IMR-90 (cell line): ENCODE measurements at regions not wholly inside any gene's neighbourhood (a gene's known extent, or its start where the extent isn't known, plus 50 kb on each side); places are given as distances from the start of the nearest gene placed in this dataset.

Experiments used
- ATAC-seq: fragments of 200-7000 bp; cut with Tn5 transposase; 2 replicates; pipeline ENCODE4 v1.9.1; 2020; ENCODE audit warnings: low read depth, mild to moderate bottlenecking, moderate library complexity
- BruUV-seq: library from RNA; stranded (reverse); fragments of 400-500 nt; replicated peaks from 2 replicates; lab custom pipeline; 2021; lab: Mats Ljungman, UMichigan
- CTCF ChIA-PET: fragments of 300-600 bp; formaldehyde crosslinking; extraction: SDS; loops from one replicate; lab custom pipeline; 2021; ENCODE audit warnings: antibody characterized with exemption; lab: Yijun Ruan, JAX
- POLR2A ChIA-PET: fragments of 300-600 bp; sonication (Branson Sonifier 250); formaldehyde crosslinking; loops from one replicate; lab custom pipeline; 2022; ENCODE audit warnings: antibody characterized with exemption; ENCODE audit not compliant: unreplicated experiment; lab: Charles Lee
- DNase-seq: peaks from one replicate; pipeline ENCODE4 v3.0.0; 2013
- H2AFZ ChIP-seq: replicated peaks from 2 replicates; pipeline ENCODE3; 2013; ENCODE audit warnings: low read length, mild to moderate bottlenecking; ENCODE audit not compliant: poor library complexity
- H2AK5ac ChIP-seq: 2 replicates; pipeline ENCODE4 v1.6.1; 2013; ENCODE audit warnings: low read depth, low read length, inconsistent platforms
- H2AK9ac ChIP-seq: replicated peaks from 2 replicates; pipeline ENCODE3; 2013; ENCODE audit warnings: mild to moderate bottlenecking, low read depth, low read length, moderate library complexity; ENCODE audit not compliant: poor library complexity
- H2BK120ac ChIP-seq: 2 replicates; pipeline ENCODE4 v1.6.1; 2013; ENCODE audit warnings: low read depth, low read length, inconsistent platforms
- H2BK15ac ChIP-seq: 3 replicates; pipeline ENCODE4 v1.6.1; 2013; ENCODE audit warnings: low read depth, low read length, inconsistent platforms
- H2BK20ac ChIP-seq: 2 replicates; pipeline ENCODE4 v1.6.1; 2013; ENCODE audit warnings: low read depth, mild to moderate bottlenecking, inconsistent platforms, low read length, moderate library complexity
- H2BK5ac ChIP-seq: 2 replicates; pipeline ENCODE4 v1.6.1; 2013; ENCODE audit warnings: mild to moderate bottlenecking, low read depth, low read length, inconsistent platforms; ENCODE audit not compliant: poor library complexity, severe bottlenecking
- H3K14ac ChIP-seq: replicated peaks from 2 replicates; pipeline ENCODE4 v1.6.1; 2013; ENCODE audit warnings: low read depth, low read length, inconsistent platforms
- H3K18ac ChIP-seq: 2 replicates; pipeline ENCODE4 v1.6.1; 2013; ENCODE audit warnings: low read depth, low read length, control low read depth
- H3K23ac ChIP-seq: 2 replicates; pipeline ENCODE4 v1.6.1; 2013; ENCODE audit warnings: low read depth, low read length, inconsistent platforms
- H3K27ac ChIP-seq: 2 replicates; pipeline ENCODE4 v1.5.1; 2013; ENCODE audit warnings: mild to moderate bottlenecking, control low read depth, low read length; ENCODE audit not compliant: insufficient read depth
- H3K27me3 ChIP-seq: 2 replicates; pipeline ENCODE4 v1.6.1; 2013; ENCODE audit warnings: low read length; ENCODE audit not compliant: control insufficient read depth, insufficient read depth
- H3K36me3 ChIP-seq: 2 replicates; pipeline ENCODE4 v1.6.1; 2013; ENCODE audit warnings: low read length, mixed read lengths; ENCODE audit not compliant: control insufficient read depth, insufficient read depth
- H3K4ac ChIP-seq: 2 replicates; pipeline ENCODE4 v1.6.1; 2013; ENCODE audit warnings: low read depth, low read length, inconsistent platforms
- H3K4me1 ChIP-seq: 2 replicates; pipeline ENCODE4 v1.6.1; 2013; ENCODE audit warnings: low read length, mixed read lengths; ENCODE audit not compliant: control insufficient read depth, insufficient read depth
- H3K4me2 ChIP-seq: 2 replicates; pipeline ENCODE4 v1.6.1; 2013; ENCODE audit warnings: low read depth, mild to moderate bottlenecking, control low read depth, low read length, moderate library complexity
- H3K4me3 ChIP-seq: 2 replicates; pipeline ENCODE4 v1.5.1; 2013; ENCODE audit warnings: low read depth, mild to moderate bottlenecking, control low read depth, low read length, moderate library complexity; ENCODE audit not compliant: insufficient read depth
- H3K56ac ChIP-seq: 2 replicates; pipeline ENCODE4 v1.6.1; 2013; ENCODE audit warnings: low read length, inconsistent platforms; ENCODE audit not compliant: insufficient read depth; ENCODE audit errors: extremely low read depth
- H3K79me1 ChIP-seq, 2 experiments: 2 replicates each; pipeline ENCODE4 v1.6.1; 2013; ENCODE audit warnings: low read length in 2 of 2, inconsistent platforms in 1 of 2, low read depth in 1 of 2
- H3K9ac ChIP-seq: 2 replicates; pipeline ENCODE4 v1.6.1; 2013; ENCODE audit warnings: low read depth, low read length, control low read depth
- H3K9me1 ChIP-seq: 2 replicates; pipeline ENCODE4 v1.6.1; 2013; ENCODE audit warnings: low read length, inconsistent platforms; ENCODE audit not compliant: insufficient read depth
- H3K9me3 ChIP-seq: 2 replicates; pipeline ENCODE4 v1.6.1; 2013; ENCODE audit warnings: low read length; ENCODE audit not compliant: control insufficient read depth, insufficient read depth
- H4K20me1 ChIP-seq: 2 replicates; pipeline ENCODE4 v1.6.1; 2013; ENCODE audit warnings: low read length, inconsistent platforms; ENCODE audit not compliant: insufficient read depth
- H4K5ac ChIP-seq: 2 replicates; pipeline ENCODE4 v1.6.1; 2013; ENCODE audit warnings: mild to moderate bottlenecking, low read depth, low read length, control low read depth
- H4K8ac ChIP-seq, 2 experiments: 2 replicates each; pipeline ENCODE4 v1.6.1; 2013; ENCODE audit warnings: low read depth in 2 of 2, low read length in 2 of 2, control low read depth in 1 of 2, inconsistent platforms in 1 of 2
- H4K91ac ChIP-seq: 2 replicates; pipeline ENCODE4 v1.6.1; 2013; ENCODE audit warnings: low read depth, low read length, inconsistent platforms; ENCODE audit not compliant: insufficient read depth
- CTCF ChIP-seq: conservative IDR thresholded peaks from 2 replicates; pipeline ENCODE4 v1.5.1; 2012; ENCODE audit warnings: mild to moderate bottlenecking, low read depth, low read length, improper control_type of control experiment
- FOS ChIP-seq: fragments of 150-350 bp; IDR thresholded peaks from 2 replicates; pipeline ENCODE4 v1.6.1; 2016; ENCODE audit warnings: low read depth, low read length
- MAFK ChIP-seq: IDR thresholded peaks from 2 replicates; pipeline ENCODE4 v1.6.1; 2012; ENCODE audit warnings: low read depth, low read length, improper control_type of control experiment
- RCOR1 ChIP-seq: IDR thresholded peaks from 2 replicates; pipeline ENCODE4 v1.6.1; 2012; ENCODE audit warnings: mild to moderate bottlenecking, low read length, improper control_type of control experiment; ENCODE audit not compliant: insufficient replicate concordance
- RFX5 ChIP-seq: IDR thresholded peaks from 2 replicates; pipeline ENCODE4 v1.8.0; 2012; ENCODE audit warnings: low read depth, mild to moderate bottlenecking, low read length, moderate library complexity
- dilution Hi-C: fragments of 300-500 bp; cut with HindIII; formaldehyde crosslinking; loops from one replicate; pipeline ENCODE4 v1.14.3; 2018; ENCODE audit warnings: low sequenced_read_pairs; ENCODE audit not compliant: unreplicated experiment
- in situ Hi-C: fragments of 300-500 bp; cut with MboI; formaldehyde crosslinking; loops from 3 replicates; pipeline ENCODE4 v1.14.3; 2019; ENCODE audit warnings: low sequenced_read_pairs, inconsistent platforms, mixed read lengths
- intact Hi-C: fragments of 100-400 bp; cut with micrococcal nuclease; formaldehyde crosslinking; loops from 2 replicates; pipeline ENCODE4 v1.10.0; 2022

DNA sequence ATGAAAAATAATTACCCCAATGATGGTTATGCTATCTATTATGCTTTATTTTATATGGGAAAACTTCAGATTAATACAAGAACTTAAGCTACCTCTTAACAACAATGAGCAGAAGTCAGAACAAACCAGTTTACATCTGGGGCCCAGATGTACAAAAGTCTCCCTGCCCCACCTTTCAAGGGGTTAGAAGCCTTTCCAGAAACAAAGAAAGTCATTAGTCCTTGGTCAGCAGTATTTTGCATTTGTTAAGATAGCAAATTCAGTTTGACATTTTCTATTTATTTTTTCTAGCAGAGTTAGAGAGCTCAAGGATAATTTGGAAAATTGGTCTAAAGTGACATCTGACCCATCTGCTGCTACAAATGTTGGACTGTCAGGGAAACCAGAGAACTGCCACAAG, 478.7 kb upstream of the UBE2E2 start:
- no peak overlapping the region for H3K4ac ChIP-seq
- no peak overlapping the region for H2AFZ ChIP-seq
- no peak overlapping the region for H2BK20ac ChIP-seq
- H3K36me3 ChIP-seq: no peaks in the 10 kb centered on the region
- DNase-seq (no peak), ATAC-seq (no peak)
- no peaks in the 10 kb centered on the region for H4K20me1 ChIP-seq
- no peak overlapping the region for H3K27ac ChIP-seq
- intact Hi-C loops: no loop called here
- no peak overlapping the region for H4K8ac ChIP-seq
- H3K14ac ChIP-seq: no peak overlapping the region
- H2BK5ac ChIP-seq: no peak overlapping the region
- H3K79me1 ChIP-seq: no peaks in the 10 kb centered on the region
- no peak overlapping the region for H2BK15ac ChIP-seq
- H3K9ac ChIP-seq: no peak overlapping the region
- no peak overlapping the region for H3K4me3 ChIP-seq
- no peak overlapping the region for H2AK5ac ChIP-seq
- no peak overlapping the region for H3K23ac ChIP-seq
- POLR2A ChIA-PET: no interaction called here
- TF ChIP-seq CTCF: no peak
- peak; percentile 25; the same call in 1 of the 2 replicates for TF ChIP-seq MAFK
- no peak for TF ChIP-seq RCOR1
- no peak for TF ChIP-seq FOS
- TF ChIP-seq RFX5: no peak
- CTCF ChIA-PET: no interaction called here
- no peak overlapping the region for H2BK120ac ChIP-seq
- H3K27me3 ChIP-seq: no peaks in the 10 kb centered on the region
- no peak overlapping the region for H3K18ac ChIP-seq
- in situ Hi-C loops: no loop called here
- H4K91ac ChIP-seq: no peak overlapping the region
- no peak overlapping the region for H4K5ac ChIP-seq
- H3K9me3 ChIP-seq: peaks cover 3% of the 10 kb centered on the region; the same call in 1 of the 2 replicates
- no peaks in the 10 kb centered on the region for H3K9me1 ChIP-seq
- no TSS peak for BruUV-seq
- H2AK9ac ChIP-seq: no peak overlapping the region
- no peak overlapping the region for H3K4me2 ChIP-seq
- no peak overlapping the region for H3K56ac ChIP-seq
- dilution Hi-C loops: no loop called here
- no peaks in the 10 kb centered on the region for H3K4me1 ChIP-seq
